SK-N-SH (cell line): ENCODE measurements at regions not wholly inside any gene's neighbourhood (a gene's known extent, or its start where the extent isn't known, plus 50 kb on each side); places are given as distances from the start of the nearest gene placed in this dataset.

Experiments
- CTCF ChIA-PET: fragments of 300-600, 350-600 bp; formaldehyde crosslinking; extraction: SDS; loops from one replicate; lab custom pipeline; 2021; lab: Yijun Ruan, JAX
- POLR2A ChIA-PET: fragments of 350-600 bp; sonication (Branson Sonifier 250); formaldehyde crosslinking; extraction: SDS; loops from one replicate; lab custom pipeline; 2020; ENCODE audit warnings: antibody characterized with exemption, inconsistent platforms; lab: Yijun Ruan, JAX
- DNase-seq: peaks from one replicate; pipeline ENCODE4 v3.0.0; 2012
- H2AFZ ChIP-seq: fragments of 200-600 bp; sonication (generic); 2 replicates; pipeline ENCODE4 v1.8.1; 2016; ENCODE audit warnings: antibody characterized with exemption, mild to moderate bottlenecking, low read depth
- H3F3A ChIP-seq: fragments of 200-600 bp; sonication (generic); replicated peaks from 2 replicates; pipeline ENCODE3; 2016; ENCODE audit warnings: antibody characterized with exemption, mild to moderate bottlenecking; ENCODE audit not compliant: insufficient read depth
- H3K27ac ChIP-seq, 2 experiments: fragments of 200-500 bp in 1 of 2; fragments of 200-600 bp in 1 of 2; sonication (Bioruptor generic) in 1 of 2; sonication (generic), shearing (Covaris generic) in 1 of 2; 2 replicates each; pipeline versions ENCODE4 v1.5.1 to v1.6.1; 2014 to 2016; ENCODE audit warnings: low read depth in 2 of 2, inconsistent platforms in 1 of 2, low read length in 1 of 2, mild to moderate bottlenecking in 1 of 2, mixed read lengths in 1 of 2
- H3K27me3 ChIP-seq: fragments of 200-600 bp; sonication (generic), shearing (Covaris generic); 2 replicates; pipeline ENCODE4 v1.6.1; 2016; ENCODE audit warnings: mixed run types; ENCODE audit not compliant: insufficient read depth
- H3K36me3 ChIP-seq, 2 experiments: fragments of 200-500 bp in 1 of 2; fragments of 200-600 bp in 1 of 2; sonication (Bioruptor generic) in 1 of 2; sonication (generic) in 1 of 2; replicated peaks in 1 of 2; 2 replicates each; pipeline versions ENCODE3 to v1.5.1; 2014 to 2016; ENCODE audit warnings: low read length in 1 of 2, mild to moderate bottlenecking in 1 of 2; ENCODE audit not compliant: insufficient read depth in 2 of 2, control insufficient read depth in 1 of 2
- H3K4me1 ChIP-seq, 2 experiments: fragments of 200-500 bp in 1 of 2; fragments of 200-600 bp in 1 of 2; sonication (Bioruptor generic) in 1 of 2; sonication (generic), shearing (Covaris generic) in 1 of 2; 2 replicates each; pipeline versions ENCODE4 v1.5.1 to v1.6.1; 2014 to 2016; ENCODE audit warnings: low read depth in 1 of 2, low read length in 1 of 2, mixed run types in 1 of 2; ENCODE audit not compliant: insufficient read depth in 2 of 2, control insufficient read depth in 1 of 2
- H3K4me2 ChIP-seq: fragments of 200-600 bp; sonication (generic), shearing (Covaris generic); 2 replicates; pipeline ENCODE4 v1.6.1; 2017; ENCODE audit warnings: mixed run types
- H3K4me3 ChIP-seq, 2 experiments: fragments of 200-500 bp in 1 of 2; fragments of 200-600 bp in 1 of 2; sonication (Bioruptor generic) in 1 of 2; sonication (generic), shearing (Covaris generic) in 1 of 2; 2 replicates each; pipeline versions ENCODE4 v1.5.1 to v1.8.1; 2014 to 2016; ENCODE audit warnings: low read depth in 2 of 2, inconsistent platforms in 1 of 2, low read length in 1 of 2, mild to moderate bottlenecking in 1 of 2, mixed read lengths in 1 of 2, moderate library complexity in 1 of 2
- H3K79me2 ChIP-seq: fragments of 200-600 bp; sonication (generic); 2 replicates; pipeline ENCODE4 v1.8.1; 2017; ENCODE audit warnings: mild to moderate bottlenecking; ENCODE audit not compliant: insufficient read depth
- H3K9ac ChIP-seq: fragments of 200-600 bp; sonication (generic); 2 replicates; pipeline ENCODE4 v1.6.1; 2017; ENCODE audit warnings: mixed run types
- H3K9me2 ChIP-seq: fragments of 200-600 bp; sonication (generic); 2 replicates; pipeline ENCODE4 v1.6.1; 2017; ENCODE audit warnings: mixed run types
- H3K9me3 ChIP-seq: fragments of 200-600 bp; sonication (generic); 2 replicates; pipeline ENCODE4 v1.6.1; 2017; ENCODE audit warnings: mixed run types, mild to moderate bottlenecking, moderate library complexity
- H4K20me1 ChIP-seq: fragments of 200-600 bp; sonication (generic); 2 replicates; pipeline ENCODE4 v1.6.1; 2017; ENCODE audit warnings: mild to moderate bottlenecking, mixed run types; ENCODE audit not compliant: insufficient read depth
- CHD2 ChIP-seq: fragments of 150-350 bp; IDR thresholded peaks from 2 replicates; pipeline ENCODE4 v1.6.1; 2018; ENCODE audit warnings: low read length; ENCODE audit not compliant: partially characterized antibody
- ELF1 ChIP-seq: IDR thresholded peaks from 2 replicates; pipeline ENCODE4 v1.4.0; 2012
- FOSL2 ChIP-seq: IDR thresholded peaks from 2 replicates; pipeline ENCODE4 v1.4.0; 2012; ENCODE audit warnings: low read depth, mild to moderate bottlenecking, moderate library complexity, borderline replicate concordance
- FOXJ3 ChIP-seq: sonication (generic); formaldehyde crosslinking; IDR thresholded peaks from 2 replicates; pipeline ENCODE4 v1.5.1; 2020; ENCODE audit warnings: mild to moderate bottlenecking, missing genetic modification reagents
- GATA2 ChIP-seq: sonication (generic); formaldehyde crosslinking; IDR thresholded peaks from 2 replicates; pipeline ENCODE4 v1.5.0; 2020; ENCODE audit warnings: mild to moderate bottlenecking, missing genetic modification reagents
- IRF3 ChIP-seq: fragments of 150-350 bp; IDR thresholded peaks from 2 replicates; pipeline ENCODE4 v1.6.1; 2016; ENCODE audit warnings: mild to moderate bottlenecking, low read depth, low read length
- MAX ChIP-seq: IDR thresholded peaks from 2 replicates; pipeline ENCODE4 v1.4.0; 2012; ENCODE audit warnings: low read depth
- MEF2A ChIP-seq: IDR thresholded peaks from 2 replicates; pipeline ENCODE4 v1.4.0; 2012; ENCODE audit warnings: low read depth, borderline replicate concordance
- MXI1 ChIP-seq: IDR thresholded peaks from 2 replicates; pipeline ENCODE4 v1.6.1; 2012; ENCODE audit warnings: mild to moderate bottlenecking, low read depth, low read length, improper control_type of control experiment
- NRF1 ChIP-seq: IDR thresholded peaks from 2 replicates; pipeline ENCODE4 v1.6.1; 2012; ENCODE audit warnings: low read depth, mild to moderate bottlenecking, low read length
- POLR2AphosphoS5 ChIP-seq: IDR thresholded peaks from 2 replicates; pipeline ENCODE4 v1.6.1; 2012; ENCODE audit warnings: low read depth, low read length
- RAD21 ChIP-seq: IDR thresholded peaks from 2 replicates; pipeline ENCODE4 v1.6.1; 2012; ENCODE audit warnings: mild to moderate bottlenecking, low read length
- RCOR1 ChIP-seq: fragments of 150-350 bp; IDR thresholded peaks from 2 replicates; pipeline ENCODE4 v1.6.1; 2017; ENCODE audit warnings: antibody characterized with exemption, low read length
- RFX5 ChIP-seq: IDR thresholded peaks from 2 replicates; pipeline ENCODE4 v1.6.1; 2012; ENCODE audit warnings: mild to moderate bottlenecking, improper control_type of control experiment, low read length
- RXRA ChIP-seq: IDR thresholded peaks from 2 replicates; pipeline ENCODE4 v1.4.0; 2012; ENCODE audit warnings: low read depth, mild to moderate bottlenecking, borderline replicate concordance
- SIN3A ChIP-seq: IDR thresholded peaks from 2 replicates; pipeline ENCODE4 v1.6.1; 2012; ENCODE audit warnings: low read depth, mild to moderate bottlenecking, low read length, moderate library complexity, borderline replicate concordance
- SMC3 ChIP-seq: IDR thresholded peaks from 2 replicates; pipeline ENCODE4 v1.6.1; 2012; ENCODE audit warnings: low read depth, low read length, improper control_type of control experiment
- TCF12 ChIP-seq: IDR thresholded peaks from 2 replicates; pipeline ENCODE4 v1.4.0; 2012
- YY1 ChIP-seq: IDR thresholded peaks from 2 replicates; pipeline ENCODE4 v1.4.0; 2012; ENCODE audit warnings: low read depth, mild to moderate bottlenecking
- WGBS: methylation state at CpG from one replicate; pipeline ENCODE4 v1.1.6; 2017; ENCODE audit warnings: low lambda C conversion rate; 5-methylcytosine and 5-hydroxymethylcytosine counted together

GRCh38 chr22:47631571-47632102, 869.2 kb downstream of the TBC1D22A start:
- Histone ChIP-seq H3K79me2 (no peaks in the 10 kb centered on the region), H3K4me1 (peaks cover 0 to 3% of the 10 kb centered on the region in 2 experiments; a peak in 1 of 4 replicates), H3K27ac (peak overlapping the region in 1 of 2 experiments; percentile 44; a peak in 1 of 4 replicates), H4K20me1 (no peaks in the 10 kb centered on the region), H3K4me3 (peak overlapping the region; percentile 52 to 56), H3K4me2 (peak overlapping the region; percentile 55), H3K9ac (peak overlapping the region; percentile 25; the same call in 1 of the 2 replicates), H3K9me3 (no peaks in the 10 kb centered on the region), H3F3A (no peaks in the 10 kb centered on the region), H2AFZ (peak overlapping the region; percentile 64), H3K27me3 (no peaks in the 10 kb centered on the region), H3K9me2 (no peaks in the 10 kb centered on the region), H3K36me3 (no peaks in the 10 kb centered on the region)
- ChIA-PET POLR2A (interaction anchor here (1.5 kb wide), 1 partner anchor 13 kb away, joined by 3 read pairs; no protein-coding TSS in a partner anchor), CTCF (no interaction called here)
- TF ChIP-seq GATA2 (CRISPR knock-in tag) (no peak), ELF1 (peak; percentile 47; the same call in 1 of the 2 replicates), MXI1 (peak; percentile 67; the same call in 1 of the 2 replicates), YY1 (peak; percentile 63; the same call in 1 of the 2 replicates)
- 53% methylated on average over 23 of the region's 31 CpGs for WGBS
- DNase-seq: peak; percentile 71

- POLR2A ChIA-PET: interaction anchor here (1.5 kb wide), 1 partner anchor 12 kb away, joined by 3 read pairs; no protein-coding TSS in a partner anchor
- no peaks in the 10 kb centered on the region for H3K9me3 ChIP-seq
Observed at GRCh38 chr22:47630741-47631534, 868.5 kb downstream of the TBC1D22A start.

More at GRCh38 chr22:47630741-47631534, 868.5 kb downstream of the TBC1D22A start:
- Histone ChIP-seq H3K9me2 (no peaks in the 10 kb centered on the region), H3K36me3 (no peaks in the 10 kb centered on the region), H3K4me2 (peak overlapping the region; percentile 25; the same call in 1 of the 2 replicates), H3K27ac (no peak overlapping the region), H3F3A (no peaks in the 10 kb centered on the region), H3K4me3 (peak overlapping the region; percentile 52 to 56; a peak in 3 of 4 replicates), H3K4me1 (peaks cover 0 to 3% of the 10 kb centered on the region in 2 experiments; a peak in 1 of 4 replicates), H3K27me3 (no peaks in the 10 kb centered on the region), H3K9ac (no peak overlapping the region), H3K79me2 (no peaks in the 10 kb centered on the region)
- no peak for DNase-seq
- WGBS: 40% methylated on average over 22 of the region's 22 CpGs
- CTCF ChIA-PET: no interaction called here
- TF ChIP-seq MXI1 (no peak), CHD2 (no peak), IRF3 (no peak), FOSL2 (no peak), MAX (no peak), RAD21 (no peak), POLR2AphosphoS5 (no peak), SIN3A (no peak), FOXJ3 (CRISPR knock-in tag) (no peak), RXRA (no peak), NRF1 (no peak), MEF2A (no peak), ELF1 (no peak), TCF12 (no peak), YY1 (no peak), RCOR1 (no peak), RFX5 (no peak), SMC3 (no peak)
- TF ChIP-seq, all 33 proteins: peak for 0
- no peaks in the 10 kb centered on the region for H4K20me1 ChIP-seq
- peak overlapping the region; percentile 64 for H2AFZ ChIP-seq
